Heart left ventricle (tissue), 16 donors: ENCODE measurements at regions not wholly inside any gene's neighbourhood (a gene's known extent, or its start where the extent isn't known, plus 50 kb on each side); places are given as distances from the start of the nearest gene placed in this dataset.

Experiments used
- ATAC-seq, 4 donors: fragments of 200-7000 bp; cut with Tn5 transposase; one replicate each; pipeline ENCODE4 v1.9.1; 2020 to 2022; ENCODE audit warnings: moderate library complexity in 4 of 4, mild to moderate bottlenecking in 3 of 4, moderate number of reproducible peaks in 1 of 4
- DNase-seq, 5 donors: peaks; one replicate each; pipeline ENCODE4 v3.0.0-alpha.2; 2020
- H3K27ac ChIP-seq, 12 donors: fragments of 200-600 bp; sonication (generic) in 4 of 12; one replicate each; pipeline versions ENCODE4 v1.5.0 to v1.8.0; 2016 to 2022; ENCODE audit warnings: mild to moderate bottlenecking in 2 of 12
- H3K27me3 ChIP-seq, 9 donors: fragments of 200-600 bp; sonication (generic) in 2 of 9; one replicate each; pipeline versions ENCODE4 v1.5.1 to v1.8.0; 2016 to 2022; ENCODE audit warnings: mild to moderate bottlenecking in 3 of 9
- H3K36me3 ChIP-seq, 9 donors: fragments of 200-600 bp; sonication (generic) in 2 of 9; one replicate each; pipeline versions ENCODE4 v1.5.0 to v1.8.0; 2018 to 2022; ENCODE audit warnings: mild to moderate bottlenecking in 2 of 9
- H3K4me1 ChIP-seq, 12 donors: fragments of 200-600 bp; sonication (generic) in 4 of 12; one replicate each; pipeline versions ENCODE4 v1.5.0 to v1.8.0; 2016 to 2022; ENCODE audit warnings: mild to moderate bottlenecking in 3 of 12
- H3K4me3 ChIP-seq, 12 donors: fragments of 200-600 bp; sonication (generic) in 4 of 12; one replicate each; pipeline versions ENCODE4 v1.5.0 to v1.8.0; 2017 to 2022; ENCODE audit warnings: mild to moderate bottlenecking in 9 of 12, moderate library complexity in 4 of 12
- H3K9me3 ChIP-seq, 12 donors: fragments of 200-600 bp; sonication (generic) in 4 of 12; one replicate each; pipeline versions ENCODE4 v1.5.0 to v1.8.0; 2016 to 2022; ENCODE audit warnings: mild to moderate bottlenecking in 1 of 12
- CTCF ChIP-seq, 12 donors: fragments of 200-600 bp; sonication (generic) in 4 of 12; IDR thresholded peaks; one replicate each; pipeline versions ENCODE4 v1.5.0 to v1.8.0; 2018 to 2022; ENCODE audit warnings: antibody characterized with exemption in 12 of 12, mild to moderate bottlenecking in 5 of 12
- POLR2A ChIP-seq, 2 donors: fragments of 450-650 bp; IDR thresholded peaks; one replicate each; pipeline ENCODE4 v1.6.1; 2017; ENCODE audit warnings: antibody characterized with exemption in 2 of 2, mild to moderate bottlenecking in 2 of 2, moderate library complexity in 2 of 2
- WGBS, 4 donors: extraction: QIAGEN DNeasy Blood & Tissue Kit in 2 of 4; methylation state at CpG; one replicate each; pipeline versions ENCODE4 v1.1.5 to v1.1.7; 2013 to 2018; 5-methylcytosine and 5-hydroxymethylcytosine counted together
- intact Hi-C, 10 donors: fragments of 100-400 bp; cut with DNase I; formaldehyde crosslinking; loops; one replicate each; pipeline versions ENCODE4 v1.11.1 to v1.14.2; 2022
- donor health status: ischemic (EF 13 %, LVEDD 7.1; RV severe dilation, severe dysfunction).
- donor health status: healthy with polysubstance abuse.
- donor health status: DM: no; HTN: yes; CAD: no.
- donor health status: DM: no; HTN: no; CAD: no.
- donor health status: ischemic (EF 25% LVEDD 6.9; RV normal size, moderate dysfunction).
- donor health status: ischemic (EF 25% LVEDD 5.7; RV mildly dilated, moderate dysfunction).
- donor health status: healthy.
- donor health status: DM: yes; HTN: yes; CAD: no.
- donor health status: ischemic (EF 35%, LVEDD 5.7; RV mildly dilated, moderate dysfunction).
- donor health status: nonischemic (EF 11% LVEDD 7.7; RV severe dilation, severe dysfunction).
- donor health status: DM: yes; HTN: yes; CAD: no.
- donor health status: PGD.
- donor health status: ischemic (EF 29% LVEDD 5.4; RV normal size, mild dysfunction).
- donor health status: nonischemic (EF 23%, LVEDD 6.1; RV moderate dilation, normal function).

- WGBS, 4 donors: 70 to 76% (median 73%) methylated on average over 2 of the region's 2 CpGs
- DNase-seq: no peak
Observed at GRCh38 chr11:27968461-27968860, 139.5 kb downstream of the KIF18A start.

GRCh38 chr11:27965559-27965958 lies 142.4 kb downstream of the KIF18A start:
- Histone ChIP-seq H3K9me3 (no peaks in the 10 kb centered on the region), H3K4me3 (no peak overlapping the region), H3K4me1 (no peaks in the 10 kb centered on the region), H3K36me3 (no peaks in the 10 kb centered on the region), H3K27ac (no peak overlapping the region), H3K27me3 (no peaks in the 10 kb centered on the region)
- no peak for DNase-seq
- intact Hi-C loops: no loop called here
- TF ChIP-seq POLR2A (IDR thresholded peaks at IDR 0.05) (no peak), CTCF (IDR thresholded peaks at IDR 0.05) (no peak)
- WGBS, 4 donors: 79 to 90% (median 88%) methylated on average over 3 of the region's 3 CpGs
- ATAC-seq: no peak

More at GRCh38 chr11:27968461-27968860, 139.5 kb downstream of the KIF18A start:
- no peak for ATAC-seq
- Histone ChIP-seq H3K27me3 (no peaks in the 10 kb centered on the region), H3K36me3 (no peaks in the 10 kb centered on the region), H3K4me3 (no peak overlapping the region), H3K9me3 (no peaks in the 10 kb centered on the region), H3K27ac (no peak overlapping the region), H3K4me1 (no peaks in the 10 kb centered on the region)
- intact Hi-C loops: no loop called here
- TF ChIP-seq CTCF (IDR thresholded peaks at IDR 0.05): no peak
- no peak for TF ChIP-seq POLR2A (IDR thresholded peaks at IDR 0.05)

DNA sequence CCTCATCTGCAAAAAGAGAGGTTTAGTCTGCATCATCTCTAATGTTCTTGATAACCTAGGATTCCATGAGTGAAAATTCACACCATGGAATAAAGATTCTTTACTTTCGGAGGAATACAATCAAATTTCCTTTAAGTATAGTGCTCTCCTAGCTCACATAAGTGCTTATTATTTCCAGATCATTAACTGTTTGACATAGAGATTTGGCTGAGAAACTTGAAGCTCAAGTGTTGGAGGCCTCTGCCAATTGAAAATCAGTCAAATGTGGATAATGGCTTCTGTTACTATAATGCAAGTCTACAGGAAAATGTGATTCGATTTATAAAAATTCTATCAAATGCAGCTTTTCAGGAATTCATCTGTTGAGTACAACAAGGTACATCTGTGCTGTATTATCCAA lies 144.6 kb downstream of the KIF18A start:
- no peaks in the 10 kb centered on the region for H3K9me3 ChIP-seq
- no peaks in the 10 kb centered on the region for H3K4me1 ChIP-seq
- TF ChIP-seq CTCF (IDR thresholded peaks at IDR 0.05) (no peak), POLR2A (IDR thresholded peaks at IDR 0.05) (no peak)
- no peak overlapping the region for H3K4me3 ChIP-seq
- H3K27ac ChIP-seq: no peak overlapping the region
- H3K27me3 ChIP-seq: no peaks in the 10 kb centered on the region
- no peaks in the 10 kb centered on the region for H3K36me3 ChIP-seq
- ATAC-seq (no peak), DNase-seq (no peak)
- WGBS, 4 donors: 85 to 92% (median 89%) methylated on average over 2 of the region's 2 CpGs
- intact Hi-C loops: no loop called here

DNA sequence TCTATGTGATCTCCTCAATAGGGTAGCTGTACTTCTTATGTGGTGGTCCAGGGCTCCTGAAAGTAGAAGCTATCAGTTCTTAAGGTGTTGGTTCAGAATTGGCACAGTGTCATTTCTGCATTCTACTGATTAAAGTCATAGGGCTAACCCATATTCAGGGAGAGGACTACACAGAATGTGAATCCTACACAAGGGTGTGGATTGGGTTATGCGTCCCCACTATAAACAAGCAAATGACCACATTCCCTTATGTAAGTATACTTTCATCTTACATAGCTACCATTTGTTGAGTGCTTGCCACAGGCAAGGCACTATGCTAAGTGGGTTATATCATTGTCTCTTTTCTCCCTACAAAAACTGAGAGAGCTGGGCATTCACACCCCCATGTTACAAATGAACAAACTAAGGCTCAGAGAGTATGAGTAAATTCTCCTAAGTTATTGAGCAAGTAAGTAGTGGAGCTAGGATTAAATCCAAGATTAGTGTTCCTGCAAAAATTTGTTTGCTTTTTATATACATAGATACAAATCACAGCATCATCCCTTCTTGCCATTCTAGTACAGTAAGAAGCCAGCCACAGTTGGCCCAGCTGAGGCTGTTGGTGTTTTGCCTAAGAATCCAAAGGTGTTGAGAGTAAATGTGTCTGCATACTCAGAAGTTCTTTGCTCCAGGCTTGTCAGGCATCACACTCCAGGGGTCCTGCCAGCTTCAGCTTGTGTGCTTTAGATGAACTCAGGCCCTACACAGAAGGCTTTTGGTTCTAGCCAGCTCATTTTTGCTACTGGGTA lies 157.8 kb downstream of the KIF18A start:
- intact Hi-C loops: no loop called here
- H3K36me3 ChIP-seq: no peaks in the 10 kb centered on the region
- 75 to 98% (median 94%) methylated on average over 1 of the region's 1 CpG for WGBS, 4 donors
- no peaks in the 10 kb centered on the region for H3K27me3 ChIP-seq
- no peak overlapping the region for H3K27ac ChIP-seq
- H3K4me3 ChIP-seq: no peak overlapping the region
- TF ChIP-seq POLR2A (IDR thresholded peaks at IDR 0.05) (no peak), CTCF (IDR thresholded peaks at IDR 0.05) (no peak)
- ATAC-seq: no peak
- no peaks in the 10 kb centered on the region for H3K4me1 ChIP-seq
- DNase-seq: no peak
- no peaks in the 10 kb centered on the region for H3K9me3 ChIP-seq
